ENCODE measurements at regions not wholly inside any gene's neighbourhood (a gene's known extent, or its start where the extent isn't known, plus 50 kb on each side); places are given as distances from the start of the nearest gene placed in this dataset.

- peak; percentile 27 for DNase-seq
These were observed 2308.1 kb upstream of the AGA start for GRCh38 chr4:179750374-179750773.

- no peak for DNase-seq
These were observed 2309.4 kb upstream of the AGA start for GRCh38 chr4:179751669-179752068.

- no peak for DNase-seq
These were observed 2313.1 kb upstream of the AGA start for GRCh38 chr4:179755322-179755721.

- DNase-seq = no peak
These were observed 2315.4 kb upstream of the AGA start for GRCh38 chr4:179757641-179758040.

GRCh38 chr4:179762840-179763239, 2320.6 kb upstream of the AGA start:
- DNase-seq = no peak

GRCh38 chr4:179766938-179767337, 2324.7 kb upstream of the AGA start:
- no peak for DNase-seq

GRCh38 chr4:179768996-179769395, 2326.8 kb upstream of the AGA start:
- no peak for DNase-seq

- no peak for DNase-seq
These were observed 2355.5 kb upstream of the AGA start for GRCh38 chr4:179797738-179798137.

- DNase-seq = no peak
These were observed 2361.6 kb upstream of the AGA start for GRCh38 chr4:179803857-179804256.

- DNase-seq = no peak
These were observed 2362.2 kb upstream of the AGA start for GRCh38 chr4:179804440-179804839.

- DNase-seq = no peak
These were observed 2375.1 kb upstream of the AGA start for GRCh38 chr4:179817317-179817716.

GRCh38 chr4:179823342-179823741, 2381.1 kb upstream of the AGA start:
- DNase-seq = no peak

GRCh38 chr4:179831274-179831673, 2389.0 kb upstream of the AGA start:
- no peak for DNase-seq

- DNase-seq = no peak
These were observed 2394.2 kb upstream of the AGA start for GRCh38 chr4:179836179-179837075.

- no peak for DNase-seq
These were observed 2399.8 kb upstream of the TENM3 start for GRCh38 chr4:179843370-179843769.

- DNase-seq = no peak
These were observed 2387.7 kb upstream of the TENM3 start for GRCh38 chr4:179855469-179855868.

GRCh38 chr4:179858221-179858620, 2385.0 kb upstream of the TENM3 start:
- DNase-seq = no peak

GRCh38 chr4:179867300-179867878, 2375.8 kb upstream of the TENM3 start:
- no peak for DNase-seq

- DNase-seq = no peak
These were observed 2371.5 kb upstream of the TENM3 start for GRCh38 chr4:179871726-179872125.

GRCh38 chr4:179872755-179873154, 2370.4 kb upstream of the TENM3 start:
- DNase-seq = no peak

GRCh38 chr4:179880756-179881155, 2362.4 kb upstream of the TENM3 start:
- no peak for DNase-seq

GRCh38 chr4:179894066-179894778, 2349.0 kb upstream of the TENM3 start:
- DNase-seq = no peak

GRCh38 chr4:179919587-179919986, 2323.6 kb upstream of the TENM3 start:
- DNase-seq = no peak

GRCh38 chr4:179927473-179927872, 2315.7 kb upstream of the TENM3 start:
- no peak for DNase-seq
